Chondrocyte (in vitro differentiated cells): ENCODE measurements at regions not wholly inside any gene's neighbourhood (a gene's known extent, or its start where the extent isn't known, plus 50 kb on each side); places are given as distances from the start of the nearest gene placed in this dataset.
A peak's percentile ranks its signal among the peaks of the same experiment; 100 is the strongest.

Experiments used
- DNase-seq: peaks from one replicate; pipeline ENCODE4 v3.0.0; 2021; ENCODE audit warnings: mixed read lengths, low spot score
- H3K27ac Mint-ChIP-seq: one replicate; pipeline ENCODE4 v1.8.0; 2021; ENCODE audit warnings: mild to moderate bottlenecking, moderate library complexity, mixed read lengths; ENCODE audit not compliant: unreplicated experiment
- H3K27me3 Mint-ChIP-seq: 2 replicates; pipeline ENCODE4 v1.8.0; 2021; ENCODE audit warnings: low read depth, mixed read lengths
- H3K36me3 Mint-ChIP-seq: 2 replicates; pipeline ENCODE4 v1.8.0; 2021; ENCODE audit warnings: low read depth, mixed read lengths
- H3K4me1 Mint-ChIP-seq: 2 replicates; pipeline ENCODE4 v1.8.0; 2021; ENCODE audit warnings: low read depth, mild to moderate bottlenecking, mixed read lengths
- H3K4me3 Mint-ChIP-seq: one replicate; pipeline ENCODE4 v1.8.0; 2021; ENCODE audit warnings: mild to moderate bottlenecking, moderate library complexity, mixed read lengths; ENCODE audit not compliant: unreplicated experiment
- H3K9me3 Mint-ChIP-seq: 2 replicates; pipeline ENCODE4 v1.8.0; 2021; ENCODE audit warnings: low read depth, mixed read lengths
- CTCF ChIP-seq: fragments of 200-600 bp; sonication (generic); IDR thresholded peaks from 2 replicates; pipeline ENCODE4 v1.5.0; 2021; ENCODE audit warnings: antibody characterized with exemption, mild to moderate bottlenecking, moderate library complexity

- H3K4me3 Mint-ChIP-seq, result no peak overlapping the region
- H3K9me3 Mint-ChIP-seq, result peaks cover 9% of the 10 kb centered on the region
- H3K36me3 Mint-ChIP-seq, result no peaks in the 10 kb centered on the region
- H3K27me3 Mint-ChIP-seq, result no peaks in the 10 kb centered on the region
- no peak for DNase-seq
- peaks cover 11% of the 10 kb centered on the region for H3K4me1 Mint-ChIP-seq
- no peak for TF ChIP-seq CTCF
- no peak overlapping the region for H3K27ac Mint-ChIP-seq
These were observed 252.2 kb upstream of the ADAMTS5 start for GRCh38 chr21:27219068-27219467.

- Mint-ChIP-seq H3K4me3 (no peak overlapping the region), H3K27ac (no peak overlapping the region), H3K27me3 (no peaks in the 10 kb centered on the region), H3K9me3 (peaks cover 6% of the 10 kb centered on the region), H3K36me3 (no peaks in the 10 kb centered on the region), H3K4me1 (no peaks in the 10 kb centered on the region)
- TF ChIP-seq CTCF, result peak; percentile 72
- no peak for DNase-seq
These were observed 246.4 kb upstream of the ADAMTS5 start for GRCh38 chr21:27213303-27213702.

GRCh38 chr21:27212441-27212840, 245.6 kb upstream of the ADAMTS5 start:
- H3K36me3 Mint-ChIP-seq, result no peaks in the 10 kb centered on the region
- H3K9me3 Mint-ChIP-seq, result peaks cover 7% of the 10 kb centered on the region
- DNase-seq, result no peak

GRCh38 chr21:27209546-27209945, 242.7 kb upstream of the ADAMTS5 start:
- Mint-ChIP-seq H3K27ac (no peak overlapping the region), H3K4me1 (peaks cover 10% of the 10 kb centered on the region), H3K4me3 (no peak overlapping the region), H3K9me3 (peaks cover 7% of the 10 kb centered on the region), H3K36me3 (no peaks in the 10 kb centered on the region), H3K27me3 (no peaks in the 10 kb centered on the region)
- TF ChIP-seq CTCF, result no peak
- no peak for DNase-seq

More at GRCh38 chr21:27212441-27212840, 245.6 kb upstream of the ADAMTS5 start:
- Mint-ChIP-seq H3K27ac (no peak overlapping the region), H3K4me1 (no peaks in the 10 kb centered on the region), H3K27me3 (no peaks in the 10 kb centered on the region), H3K4me3 (no peak overlapping the region)
- no peak for TF ChIP-seq CTCF

- H3K27ac Mint-ChIP-seq, result no peak overlapping the region
These were observed 239.6 kb upstream of the ADAMTS5 start for GRCh38 chr21:27206368-27206982.

More at GRCh38 chr21:27206368-27206982, 239.6 kb upstream of the ADAMTS5 start:
- peaks cover 7% of the 10 kb centered on the region for H3K9me3 Mint-ChIP-seq
- no peak overlapping the region for H3K4me3 Mint-ChIP-seq
- peaks cover 10% of the 10 kb centered on the region for H3K4me1 Mint-ChIP-seq
- no peak for TF ChIP-seq CTCF
- no peaks in the 10 kb centered on the region for H3K27me3 Mint-ChIP-seq
- no peaks in the 10 kb centered on the region for H3K36me3 Mint-ChIP-seq
- DNase-seq, result no peak
